HEK293 (cell line): ENCODE measurements at regions not wholly inside any gene's neighbourhood (a gene's known extent, or its start where the extent isn't known, plus 50 kb on each side); places are given as distances from the start of the nearest gene placed in this dataset.

Experiments
- CTCF ChIA-PET: fragments of 350-600 bp; formaldehyde crosslinking; extraction: SDS; loops from one replicate; lab custom pipeline; 2021; ENCODE audit warnings: antibody characterized with exemption; lab: Yijun Ruan, JAX
- POLR2A ChIA-PET: fragments of 300-600 bp; formaldehyde crosslinking; extraction: SDS; loops from one replicate; lab custom pipeline; 2020; ENCODE audit warnings: antibody characterized with exemption, inconsistent platforms; lab: Yijun Ruan, JAX
- H3K27ac ChIP-seq: fragments of 200-500 bp; sonication (Bioruptor generic); 2 replicates; pipeline ENCODE4 v1.5.1; 2014; ENCODE audit warnings: low read depth, low read length, control low read depth, inconsistent platforms; ENCODE audit errors: extremely low read depth
- H3K36me3 ChIP-seq, 2 experiments: fragments of 200-500 bp in 1 of 2; sonication (Bioruptor generic) in 1 of 2; 1 replicate in 1 of 2; 2 replicates in 1 of 2; pipeline ENCODE4 v1.5.1; 2014 to 2017; ENCODE audit warnings: inconsistent platforms in 2 of 2, low read length in 2 of 2; ENCODE audit not compliant: control insufficient read depth in 2 of 2, insufficient read depth in 1 of 2
- H3K4me1 ChIP-seq: fragments of 200-500 bp; sonication (Bioruptor generic); 2 replicates; pipeline ENCODE4 v1.5.1; 2014; ENCODE audit warnings: mild to moderate bottlenecking, low read length, inconsistent platforms; ENCODE audit not compliant: control insufficient read depth, insufficient read depth
- H3K4me3 ChIP-seq: 2 replicates; pipeline ENCODE4 v1.5.1; 2011; ENCODE audit warnings: low read depth, mild to moderate bottlenecking, control low read depth, low read length, moderate library complexity
- H3K9me3 ChIP-seq: fragments of 200-500 bp; sonication (Bioruptor generic); 2 replicates; pipeline ENCODE4 v1.5.1; 2014; ENCODE audit warnings: low read depth, low read length, inconsistent platforms; ENCODE audit not compliant: control insufficient read depth, insufficient read depth
- HOXC10 ChIP-seq: sonication (generic); formaldehyde crosslinking; IDR thresholded peaks from 2 replicates; pipeline ENCODE4 v1.8.1; 2023; ENCODE audit warnings: mild to moderate bottlenecking, missing genetic modification reagents
- MYNN ChIP-seq: fragments of 450-650 bp; formaldehyde crosslinking; IDR thresholded peaks from 2 replicates; pipeline ENCODE4 v1.5.1; 2016; ENCODE audit warnings: missing biosample characterization, missing genetic modification characterization, borderline replicate concordance
- OVOL3 ChIP-seq: fragments of 450-650 bp; formaldehyde crosslinking; IDR thresholded peaks from 2 replicates; pipeline ENCODE4 v1.5.1; 2016; ENCODE audit warnings: missing biosample characterization, missing genetic modification characterization
- YY1 ChIP-seq: fragments of 450-650 bp; formaldehyde crosslinking; IDR thresholded peaks from 2 replicates; pipeline ENCODE4 v1.5.1; 2018; ENCODE audit warnings: missing biosample characterization, missing genetic modification characterization
- YY2 ChIP-seq: fragments of 450-650 bp; formaldehyde crosslinking; IDR thresholded peaks from 2 replicates; pipeline ENCODE4 v1.5.1; 2016; ENCODE audit warnings: missing biosample characterization, missing genetic modification characterization
- ZBTB17 ChIP-seq: fragments of 450-650 bp; formaldehyde crosslinking; IDR thresholded peaks from 2 replicates; pipeline ENCODE4 v1.5.1; 2016; ENCODE audit warnings: missing biosample characterization, missing genetic modification characterization
- ZBTB44 ChIP-seq: fragments of 450-650 bp; IDR thresholded peaks from 2 replicates; pipeline ENCODE4 v1.5.1; 2018; ENCODE audit warnings: missing biosample characterization, mild to moderate bottlenecking, missing genetic modification characterization
- ZNF148 ChIP-seq: fragments of 450-650 bp; formaldehyde crosslinking; IDR thresholded peaks from 2 replicates; pipeline ENCODE4 v1.5.0; 2017; ENCODE audit warnings: missing biosample characterization, missing genetic modification characterization, borderline replicate concordance
- ZNF174 ChIP-seq: fragments of 450-650 bp; formaldehyde crosslinking; IDR thresholded peaks from 2 replicates; pipeline ENCODE4 v1.5.0; 2017; ENCODE audit warnings: missing biosample characterization, mild to moderate bottlenecking, missing genetic modification characterization
- ZNF239 ChIP-seq: fragments of 450-650 bp; formaldehyde crosslinking; IDR thresholded peaks from 2 replicates; pipeline ENCODE4 v1.5.1; 2016; ENCODE audit warnings: missing biosample characterization, missing genetic modification characterization
- ZNF266 ChIP-seq: fragments of 450-650 bp; formaldehyde crosslinking; IDR thresholded peaks from 2 replicates; pipeline ENCODE4 v1.5.1; 2016; ENCODE audit warnings: missing biosample characterization, missing genetic modification characterization, low read depth
- ZNF280C ChIP-seq: fragments of 450-650 bp; formaldehyde crosslinking; IDR thresholded peaks from 2 replicates; pipeline ENCODE4 v1.5.1; 2016; ENCODE audit warnings: missing biosample characterization, missing genetic modification characterization
- ZNF433 ChIP-seq: fragments of 450-650 bp; formaldehyde crosslinking; IDR thresholded peaks from 2 replicates; pipeline ENCODE4 v1.5.1; 2016; ENCODE audit warnings: missing biosample characterization, missing genetic modification characterization, low read depth
- ZNF510 ChIP-seq: fragments of 450-650 bp; formaldehyde crosslinking; IDR thresholded peaks from 2 replicates; pipeline ENCODE4 v1.5.1; 2018; ENCODE audit warnings: mild to moderate bottlenecking, missing genetic modification characterization, missing biosample characterization; ENCODE audit not compliant: insufficient replicate concordance
- ZNF530 ChIP-seq: fragments of 450-650 bp; formaldehyde crosslinking; IDR thresholded peaks from 2 replicates; pipeline ENCODE4 v1.5.1; 2016; ENCODE audit warnings: low read depth, missing biosample characterization, missing genetic modification characterization
- ZNF558 ChIP-seq: fragments of 450-650 bp; formaldehyde crosslinking; IDR thresholded peaks from 2 replicates; pipeline ENCODE4 v1.5.1; 2016; ENCODE audit warnings: missing biosample characterization, missing genetic modification characterization
- ZNF560 ChIP-seq: fragments of 450-650 bp; formaldehyde crosslinking; IDR thresholded peaks from 2 replicates; pipeline ENCODE4 v1.5.1; 2017; ENCODE audit warnings: missing biosample characterization, missing genetic modification characterization, borderline replicate concordance
- ZNF580 ChIP-seq: fragments of 450-650 bp; formaldehyde crosslinking; IDR thresholded peaks from 2 replicates; pipeline ENCODE4 v1.5.1; 2016; ENCODE audit warnings: missing biosample characterization, missing genetic modification characterization
- ZNF677 ChIP-seq: fragments of 450-650 bp; IDR thresholded peaks from 2 replicates; pipeline ENCODE4 v1.5.0; 2018; ENCODE audit warnings: missing biosample characterization, mild to moderate bottlenecking, missing genetic modification characterization, moderate library complexity
- ZSCAN4 ChIP-seq: fragments of 450-650 bp; formaldehyde crosslinking; IDR thresholded peaks from 2 replicates; pipeline ENCODE4 v1.5.1; 2017; ENCODE audit warnings: missing biosample characterization, missing genetic modification characterization

GRCh38 chr3:150064971-150065370 lies 94.3 kb upstream of the PFN2 start:
- H3K4me3 ChIP-seq: no peak overlapping the region
- no peaks in the 10 kb centered on the region for H3K9me3 ChIP-seq
- no peak for TF ChIP-seq HOXC10 (CRISPR knock-in tag)
- no peak for TF ChIP-seq ZBTB17 (tag by site-specific recombination)
- TF ChIP-seq OVOL3 (tag by site-specific recombination): no peak
- TF ChIP-seq ZNF174: no peak
- TF ChIP-seq ZBTB44 (tag by site-specific recombination): no peak
- no peak for TF ChIP-seq ZSCAN4 (tag by site-specific recombination)
- TF ChIP-seq ZNF558 (tag by site-specific recombination): no peak
- no peak for TF ChIP-seq ZNF239 (tag by site-specific recombination)
- no peak for TF ChIP-seq ZNF280C
- TF ChIP-seq ZNF266 (tag by site-specific recombination): no peak
- TF ChIP-seq YY1: no peak
- TF ChIP-seq ZNF580 (tag by site-specific recombination): no peak
- no peak for TF ChIP-seq ZNF510 (tag by site-specific recombination)
- TF ChIP-seq ZNF677: no peak
- TF ChIP-seq MYNN (tag by site-specific recombination): no peak
- TF ChIP-seq ZNF560: no peak
- no peak for TF ChIP-seq ZNF148 (tag by site-specific recombination)
- TF ChIP-seq YY2: no peak
- TF ChIP-seq ZNF530 (tag by site-specific recombination): no peak
- TF ChIP-seq ZNF433 (tag by site-specific recombination): no peak
- ChIA-PET CTCF (interaction anchor here (0.7 kb wide), 1 partner anchor 1945 kb away, joined by 5 read pairs; no protein-coding TSS in a partner anchor), POLR2A (no interaction called here)
- H3K36me3 ChIP-seq: no peaks in the 10 kb centered on the region
- H3K4me1 ChIP-seq: 0 out of 2 replicates have a peak, but pooled peaks cover 2% of the 10 kb centered on the region
- no peak overlapping the region for H3K27ac ChIP-seq
